ENCODE measurements at regions not wholly inside any gene's neighbourhood (a gene's known extent, or its start where the extent isn't known, plus 50 kb on each side); places are given as distances from the start of the nearest gene placed in this dataset.
"Not testable (repeated sequence)": the region's sequence is repeated elsewhere in the genome, so short reads cannot be mapped to it uniquely, and the experiment has no call there.

GRCh38 chr2:122080871-122081270, 325.4 kb downstream of the TSN start:
- Mint-ChIP-seq H3K27ac (no peak overlapping the region), H3K4me1 (peaks cover 17% of the 10 kb centered on the region), H3K4me3 (no peak overlapping the region), H3K27me3 (ENCODE audit: low read depth) (peaks cover 3% of the 10 kb centered on the region), H3K36me3 (ENCODE audit: low read depth) (no peaks in the 10 kb centered on the region), H3K9me3 (peaks cover 2% of the 10 kb centered on the region)
- no peak for TF ChIP-seq CTCF (IDR thresholded peaks at IDR 0.05; ENCODE audit: unreplicated experiment in 3 of 3)

- peaks cover 2% of the 10 kb centered on the region for H3K9me3 Mint-ChIP-seq
- H3K27me3 Mint-ChIP-seq (ENCODE audit: low read depth), result peaks cover 3% of the 10 kb centered on the region
- TF ChIP-seq CTCF (IDR thresholded peaks at IDR 0.05; ENCODE audit: unreplicated experiment in 3 of 3), result no peak
- no peak overlapping the region for H3K27ac Mint-ChIP-seq
- no peaks in the 10 kb centered on the region for H3K36me3 Mint-ChIP-seq (ENCODE audit: low read depth)
- no peak overlapping the region for H3K4me3 Mint-ChIP-seq
- H3K4me1 Mint-ChIP-seq, result peaks cover 17% of the 10 kb centered on the region
These were observed 326.3 kb downstream of the TSN start for GRCh38 chr2:122081751-122082150.

- Mint-ChIP-seq H3K9me3 (peaks cover 16% of the 10 kb centered on the region), H3K27me3 (ENCODE audit: low read depth) (no peaks in the 10 kb centered on the region), H3K27ac (no peak overlapping the region), H3K4me3 (no peak overlapping the region), H3K36me3 (ENCODE audit: low read depth) (no peaks in the 10 kb centered on the region), H3K4me1 (peaks cover 7% of the 10 kb centered on the region)
- no peak for TF ChIP-seq CTCF (IDR thresholded peaks at IDR 0.05; ENCODE audit: unreplicated experiment in 3 of 3)
These were observed 328.0 kb downstream of the TSN start for GRCh38 chr2:122083256-122084048.

- not testable (repeated sequence) for H3K27me3 Mint-ChIP-seq (ENCODE audit: low read depth); H3K27ac Mint-ChIP-seq; H3K4me1 Mint-ChIP-seq; H3K4me3 Mint-ChIP-seq; H3K36me3 Mint-ChIP-seq (ENCODE audit: low read depth)
- H3K9me3 Mint-ChIP-seq, result peaks cover 35% of the 10 kb centered on the region
These were observed 330.2 kb downstream of the TSN start for GRCh38 chr2:122085672-122086071.

GRCh38 chr2:122094557-122094956, 339.1 kb downstream of the TSN start:
- Mint-ChIP-seq H3K4me1 (peaks cover 5% of the 10 kb centered on the region), H3K27me3 (ENCODE audit: low read depth) (no peaks in the 10 kb centered on the region), H3K27ac (no peak overlapping the region), H3K36me3 (ENCODE audit: low read depth) (no peaks in the 10 kb centered on the region), H3K4me3 (no peak overlapping the region), H3K9me3 (peaks cover 23% of the 10 kb centered on the region)
- no peak for TF ChIP-seq CTCF (IDR thresholded peaks at IDR 0.05; ENCODE audit: unreplicated experiment in 3 of 3)

GRCh38 chr2:122096761-122097160, 341.3 kb downstream of the TSN start:
- H3K27ac Mint-ChIP-seq, result no peak overlapping the region
- peaks cover 5% of the 10 kb centered on the region for H3K4me1 Mint-ChIP-seq
- TF ChIP-seq CTCF (IDR thresholded peaks at IDR 0.05; ENCODE audit: unreplicated experiment in 3 of 3), result no peak
- no peaks in the 10 kb centered on the region for H3K27me3 Mint-ChIP-seq (ENCODE audit: low read depth)
- H3K4me3 Mint-ChIP-seq, result no peak overlapping the region
- H3K9me3 Mint-ChIP-seq, result peaks cover 10% of the 10 kb centered on the region
- no peaks in the 10 kb centered on the region for H3K36me3 Mint-ChIP-seq (ENCODE audit: low read depth)
